B cell (primary cell): ENCODE measurements at regions not wholly inside any gene's neighbourhood (a gene's known extent, or its start where the extent isn't known, plus 50 kb on each side); places are given as distances from the start of the nearest gene placed in this dataset.

ENCODE experiments used
- ATAC-seq: fragments of 200-7000 bp; cut with Tn5 transposase; one replicate; pipeline ENCODE4 v1.10.0; 2021; ENCODE audit warnings: low read depth, mild to moderate bottlenecking, moderate number of reproducible peaks, moderate library complexity
- CTCF ChIA-PET: fragments of 350-600 bp; sonication (Branson Sonifier 250); formaldehyde crosslinking; loops from one replicate; lab custom pipeline; 2021; ENCODE audit warnings: antibody characterized with exemption, inconsistent platforms; lab: Charles Lee
- POLR2A ChIA-PET: fragments of 350-600 bp; sonication (Branson Sonifier 250); formaldehyde crosslinking; loops from one replicate; lab custom pipeline; 2021; ENCODE audit warnings: antibody characterized with exemption; lab: Charles Lee
- DNase-seq: peaks from one replicate; pipeline ENCODE4 v3.0.0; 2013
- H2AFZ ChIP-seq: 2 replicates; pipeline ENCODE4 v1.6.1; 2012; ENCODE audit warnings: mild to moderate bottlenecking, low read depth, low read length; ENCODE audit not compliant: insufficient read depth, poor library complexity, severe bottlenecking
- H3K27ac ChIP-seq, 2 donors: 1 replicate in 1 of 2; 2 replicates in 1 of 2; pipeline ENCODE4 v1.5.1; 2012 to 2013; ENCODE audit warnings: low read length in 2 of 2, mild to moderate bottlenecking in 2 of 2, moderate library complexity in 1 of 2
- H3K27me3 ChIP-seq, 4 experiments: fragments of 200-600 bp in 1 of 4; sonication (generic) in 1 of 4; replicated peaks in 1 of 4; 1 replicate in 2 of 4; 2 replicates in 2 of 4; pipeline versions ENCODE4 v1.6.1 to v1.7.0; 2013 to 2016; ENCODE audit warnings: low read length in 3 of 4, mild to moderate bottlenecking in 2 of 4, mixed read lengths in 1 of 4, moderate library complexity in 1 of 4; ENCODE audit not compliant: insufficient read depth in 4 of 4, control insufficient read depth in 3 of 4; ENCODE audit errors: control extremely low read depth in 1 of 4
- H3K36me3 ChIP-seq, 2 experiments: replicated peaks in 1 of 2; 1 replicate in 1 of 2; 2 replicates in 1 of 2; pipeline versions ENCODE4 v1.6.1 to v1.7.1; 2013; ENCODE audit warnings: low read length in 1 of 2; ENCODE audit not compliant: insufficient read depth in 2 of 2, control insufficient read depth in 1 of 2; ENCODE audit errors: control extremely low read depth in 1 of 2, extremely low read depth in 1 of 2
- H3K4me1 ChIP-seq, 2 donors: fragments of 200-600 bp in 1 of 2; sonication (generic) in 1 of 2; 1 replicate in 1 of 2; 2 replicates in 1 of 2; pipeline versions ENCODE4 v1.5.1 to v1.6.1; 2013 to 2017; ENCODE audit warnings: low read length in 2 of 2; ENCODE audit not compliant: control insufficient read depth in 2 of 2, insufficient read depth in 2 of 2
- H3K4me2 ChIP-seq: replicated peaks from 2 replicates; pipeline ENCODE3; 2012; ENCODE audit warnings: mild to moderate bottlenecking, low read depth, low read length; ENCODE audit not compliant: poor library complexity, severe bottlenecking
- H3K4me3 ChIP-seq, 5 experiments: fragments of 200-600 bp in 1 of 5; sonication (generic) in 1 of 5; 1 replicate in 3 of 5; 2 replicates in 2 of 5; pipeline versions ENCODE4 v1.5.1 to v1.7.0; 2011 to 2016; ENCODE audit warnings: low read length in 4 of 5, mild to moderate bottlenecking in 4 of 5, low read depth in 2 of 5, control low read depth in 1 of 5, moderate library complexity in 1 of 5; ENCODE audit not compliant: insufficient read depth in 1 of 5; ENCODE audit errors: control extremely low read depth in 1 of 5, extremely low read depth in 1 of 5
- H3K79me2 ChIP-seq: fragments of 200-600 bp; sonication (generic); one replicate; pipeline ENCODE4 v1.6.0; 2016; ENCODE audit warnings: low read length; ENCODE audit not compliant: control insufficient read depth, insufficient read depth
- H3K9ac ChIP-seq: fragments of 200-600 bp; sonication (generic); 2 replicates; pipeline ENCODE4 v1.6.1; 2017; ENCODE audit warnings: mild to moderate bottlenecking, low read length, moderate library complexity
- H3K9me3 ChIP-seq, 3 donors: one replicate each; pipeline versions ENCODE4 v1.6.1 to v1.7.1; 2013; ENCODE audit warnings: low read length in 2 of 3; ENCODE audit not compliant: control insufficient read depth in 2 of 3, insufficient read depth in 1 of 3; ENCODE audit errors: control extremely low read depth in 1 of 3
- H4K20me1 ChIP-seq: 2 replicates; pipeline ENCODE4 v1.6.0; 2012; ENCODE audit warnings: mild to moderate bottlenecking, low read length; ENCODE audit not compliant: insufficient read depth, control insufficient read depth, poor library complexity, severe bottlenecking
- H3K27ac Mint-ChIP-seq: one replicate; pipeline ENCODE4 v1.8.0; 2021; ENCODE audit warnings: mixed read lengths
- H3K27me3 Mint-ChIP-seq: one replicate; pipeline ENCODE4 v1.8.0; 2021; ENCODE audit warnings: mixed read lengths
- H3K4me1 Mint-ChIP-seq: one replicate; pipeline ENCODE4 v1.8.0; 2021; ENCODE audit warnings: mixed read lengths
- H3K4me3 Mint-ChIP-seq: one replicate; pipeline ENCODE4 v1.8.0; 2021; ENCODE audit warnings: mixed read lengths
- H3K9me3 Mint-ChIP-seq: one replicate; pipeline ENCODE4 v1.8.0; 2022; ENCODE audit warnings: mixed read lengths; ENCODE audit not compliant: insufficient read depth
- EZH2 ChIP-seq: IDR thresholded peaks from 2 replicates; pipeline ENCODE4 v1.6.1; 2012; ENCODE audit warnings: borderline replicate concordance, low read depth, mild to moderate bottlenecking, moderate library complexity, low read length; ENCODE audit not compliant: insufficient read depth, poor library complexity, severe bottlenecking
- WGBS: methylation state at CpG from one replicate; pipeline ENCODE4 v1.1.5; 2013; ENCODE audit warnings: missing lambda C conversion rate; ENCODE audit not compliant: insufficient coverage; 5-methylcytosine and 5-hydroxymethylcytosine counted together
- intact Hi-C: fragments of 100-400 bp; cut with micrococcal nuclease; formaldehyde crosslinking; loops from one replicate; pipeline ENCODE4 v1.10.0; 2022
- TF ChIP-seq, protein P1 (sequence below): fragments of 200-600 bp; IDR thresholded peaks from one replicate; pipeline ENCODE4 v1.8.0; 2022; ENCODE audit warnings: antibody characterized with exemption, mild to moderate bottlenecking

- H3K27ac ChIP-seq = no peak overlapping the region
- POLR2A ChIA-PET = no interaction called here
- ATAC-seq = no peak
Observed at GRCh38 chr6:104095661-104096416, 763.9 kb downstream of the HACE1 start.

GRCh38 chr6:104087765-104088164, 772.0 kb downstream of the HACE1 start:
- H3K79me2 ChIP-seq = no peaks in the 10 kb centered on the region
- Mint-ChIP-seq H3K4me1 (no peaks in the 10 kb centered on the region), H3K9me3 (peaks cover 11% of the 10 kb centered on the region), H3K27me3 (no peaks in the 10 kb centered on the region), H3K4me3 (no peak overlapping the region), H3K27ac (no peak overlapping the region)
- intact Hi-C loops = no loop called here
- no peaks in the 10 kb centered on the region for H3K4me1 ChIP-seq
- no CpG with 5 or more reads among the region's 1 CpG for WGBS
- H3K4me2 ChIP-seq = no peak overlapping the region
- H2AFZ ChIP-seq = no peak overlapping the region
- no peak overlapping the region for H3K4me3 ChIP-seq
- H3K9me3 ChIP-seq = peaks cover 0 to 4% (median 0%) of the 10 kb centered on the region in 3 donors
- POLR2A ChIA-PET = no interaction called here
- TF ChIP-seq, protein P1, sequence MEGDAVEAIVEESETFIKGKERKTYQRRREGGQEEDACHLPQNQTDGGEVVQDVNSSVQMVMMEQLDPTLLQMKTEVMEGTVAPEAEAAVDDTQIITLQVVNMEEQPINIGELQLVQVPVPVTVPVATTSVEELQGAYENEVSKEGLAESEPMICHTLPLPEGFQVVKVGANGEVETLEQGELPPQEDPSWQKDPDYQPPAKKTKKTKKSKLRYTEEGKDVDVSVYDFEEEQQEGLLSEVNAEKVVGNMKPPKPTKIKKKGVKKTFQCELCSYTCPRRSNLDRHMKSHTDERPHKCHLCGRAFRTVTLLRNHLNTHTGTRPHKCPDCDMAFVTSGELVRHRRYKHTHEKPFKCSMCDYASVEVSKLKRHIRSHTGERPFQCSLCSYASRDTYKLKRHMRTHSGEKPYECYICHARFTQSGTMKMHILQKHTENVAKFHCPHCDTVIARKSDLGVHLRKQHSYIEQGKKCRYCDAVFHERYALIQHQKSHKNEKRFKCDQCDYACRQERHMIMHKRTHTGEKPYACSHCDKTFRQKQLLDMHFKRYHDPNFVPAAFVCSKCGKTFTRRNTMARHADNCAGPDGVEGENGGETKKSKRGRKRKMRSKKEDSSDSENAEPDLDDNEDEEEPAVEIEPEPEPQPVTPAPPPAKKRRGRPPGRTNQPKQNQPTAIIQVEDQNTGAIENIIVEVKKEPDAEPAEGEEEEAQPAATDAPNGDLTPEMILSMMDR = no peak
- no peak for TF ChIP-seq EZH2
- ATAC-seq (no peak), DNase-seq (no peak)
- no peaks in the 10 kb centered on the region for H3K27me3 ChIP-seq
- H3K36me3 ChIP-seq = no peaks in the 10 kb centered on the region
- no peak overlapping the region for H3K27ac ChIP-seq
- H4K20me1 ChIP-seq = no peaks in the 10 kb centered on the region
- H3K9ac ChIP-seq = no peak overlapping the region
- CTCF ChIA-PET = no interaction called here

More at GRCh38 chr6:104095661-104096416, 763.9 kb downstream of the HACE1 start:
- Histone ChIP-seq H3K9me3 (no peaks in the 10 kb centered on the region), H4K20me1 (no peaks in the 10 kb centered on the region), H3K9ac (no peak overlapping the region), H2AFZ (no peak overlapping the region), H3K4me3 (no peak overlapping the region), H3K79me2 (no peaks in the 10 kb centered on the region), H3K4me2 (no peak overlapping the region), H3K27me3 (no peaks in the 10 kb centered on the region), H3K4me1 (no peaks in the 10 kb centered on the region), H3K36me3 (no peaks in the 10 kb centered on the region)
- 80% methylated on average over 1 of the region's 6 CpGs for WGBS
- CTCF ChIA-PET = no interaction called here
- no peaks in the 10 kb centered on the region for H3K9me3 Mint-ChIP-seq
- DNase-seq = no peak
- H3K4me1 Mint-ChIP-seq = no peaks in the 10 kb centered on the region
- no peak overlapping the region for H3K4me3 Mint-ChIP-seq
- intact Hi-C loops = no loop called here
- H3K27ac Mint-ChIP-seq = no peak overlapping the region
- no peak for TF ChIP-seq EZH2
- H3K27me3 Mint-ChIP-seq = no peaks in the 10 kb centered on the region
